ENCODE measurements at regions not wholly inside any gene's neighbourhood (a gene's known extent, or its start where the extent isn't known, plus 50 kb on each side); places are given as distances from the start of the nearest gene placed in this dataset.

GRCh38 chr10:130480491-130480890, 344.3 kb downstream of the GLRX3 start:
- H3K9me3 ChIP-seq, result peaks cover 3% of the 10 kb centered on the region
- no peak for DNase-seq
- intact Hi-C loops (cut with DNase I, micrococcal nuclease), result no loop called here
- no peak for ATAC-seq
- H3K36me3 ChIP-seq (ENCODE audit: low read depth), result no peaks in the 10 kb centered on the region
- H3K4me3 ChIP-seq, result no peak overlapping the region
- no peaks in the 10 kb centered on the region for H3K4me1 ChIP-seq (ENCODE audit: low read depth)
- no peak for TF ChIP-seq CTCF (IDR thresholded peaks at IDR 0.05)

- Histone ChIP-seq H3K4me1 (ENCODE audit: low read depth) (no peaks in the 10 kb centered on the region), H3K9me3 (peaks cover 1% of the 10 kb centered on the region), H3K4me3 (no peak overlapping the region), H3K36me3 (ENCODE audit: low read depth) (no peaks in the 10 kb centered on the region)
- TF ChIP-seq CTCF (IDR thresholded peaks at IDR 0.05), result no peak
- ATAC-seq (no peak), DNase-seq (no peak)
- intact Hi-C loops (cut with DNase I, micrococcal nuclease), result no loop called here
Measured at GRCh38 chr10:130481076-130481930, 345.1 kb downstream of the GLRX3 start.

GRCh38 chr10:130481936-130482335, 345.7 kb downstream of the GLRX3 start:
- intact Hi-C loops (cut with DNase I, micrococcal nuclease), result no loop called here
- no peak for DNase-seq
- H3K4me1 ChIP-seq (ENCODE audit: low read depth), result no peaks in the 10 kb centered on the region

GRCh38 chr10:130483691-130484467, 347.7 kb downstream of the GLRX3 start:
- Histone ChIP-seq H3K4me3 (no peak overlapping the region), H3K9me3 (no peaks in the 10 kb centered on the region), H3K36me3 (ENCODE audit: low read depth) (no peaks in the 10 kb centered on the region), H3K4me1 (ENCODE audit: low read depth) (no peaks in the 10 kb centered on the region)
- DNase-seq (no peak), ATAC-seq (no peak)
- no peak for TF ChIP-seq CTCF (IDR thresholded peaks at IDR 0.05)
- intact Hi-C loops (cut with DNase I, micrococcal nuclease), result no loop called here

More at GRCh38 chr10:130481936-130482335, 345.7 kb downstream of the GLRX3 start:
- Histone ChIP-seq H3K9me3 (no peaks in the 10 kb centered on the region), H3K36me3 (ENCODE audit: low read depth) (no peaks in the 10 kb centered on the region), H3K4me3 (no peak overlapping the region)
- no peak for TF ChIP-seq CTCF (IDR thresholded peaks at IDR 0.05)
- ATAC-seq, result no peak

- ATAC-seq (no peak), DNase-seq (no peak)
- Histone ChIP-seq H3K4me3 (no peak overlapping the region), H3K9me3 (no peaks in the 10 kb centered on the region), H3K4me1 (ENCODE audit: low read depth) (no peaks in the 10 kb centered on the region), H3K36me3 (ENCODE audit: low read depth) (no peaks in the 10 kb centered on the region)
- TF ChIP-seq CTCF (IDR thresholded peaks at IDR 0.05), result no peak
- intact Hi-C loops (cut with DNase I, micrococcal nuclease), result no loop called here
Measured at GRCh38 chr10:130484468-130485180, 348.4 kb downstream of the GLRX3 start.
